HEK293T (cell line): ENCODE measurements at regions not wholly inside any gene's neighbourhood (a gene's known extent, or its start where the extent isn't known, plus 50 kb on each side); places are given as distances from the start of the nearest gene placed in this dataset.

ENCODE experiments used
- BHLHE40 ChIP-seq: fragments of 450-650 bp; IDR thresholded peaks from 2 replicates; pipeline ENCODE4 v1.6.1; 2016; ENCODE audit warnings: mild to moderate bottlenecking, moderate library complexity, borderline replicate concordance
- CTBP1 ChIP-seq: fragments of 450-650 bp; IDR thresholded peaks from 2 replicates; pipeline ENCODE4 v1.6.1; 2016; ENCODE audit warnings: borderline replicate concordance
- ELF4 ChIP-seq: fragments of 450-650 bp; IDR thresholded peaks from 2 replicates; pipeline ENCODE4 v1.6.1; 2017; ENCODE audit warnings: antibody characterized with exemption
- FOXK2 ChIP-seq: fragments of 450-650 bp; IDR thresholded peaks from 2 replicates; pipeline ENCODE4 v1.6.1; 2016; ENCODE audit warnings: mild to moderate bottlenecking
- FOXM1 ChIP-seq: fragments of 450-650 bp; IDR thresholded peaks from 2 replicates; pipeline ENCODE4 v1.6.1; 2017; ENCODE audit warnings: mild to moderate bottlenecking, borderline replicate concordance
- L3MBTL2 ChIP-seq: fragments of 450-650 bp; conservative IDR thresholded peaks from 2 replicates; pipeline ENCODE4 v1.6.1; 2016; ENCODE audit warnings: mild to moderate bottlenecking
- SP1 ChIP-seq: fragments of 450-650 bp; IDR thresholded peaks from 2 replicates; pipeline ENCODE4 v1.6.1; 2017
- SUZ12 ChIP-seq: fragments of 450-650 bp; IDR thresholded peaks from 2 replicates; pipeline ENCODE4 v1.6.1; 2016; ENCODE audit warnings: mild to moderate bottlenecking
- TARDBP ChIP-seq: fragments of 450-650 bp; IDR thresholded peaks from 2 replicates; pipeline ENCODE4 v1.6.1; 2016
- ZNF384 ChIP-seq: fragments of 450-650 bp; IDR thresholded peaks from 2 replicates; pipeline ENCODE4 v1.6.1; 2016
- TF ChIP-seq, protein P1 (sequence below): fragments of 450-650 bp; IDR thresholded peaks from 2 replicates; pipeline ENCODE4 v1.6.1; 2016

DNA sequence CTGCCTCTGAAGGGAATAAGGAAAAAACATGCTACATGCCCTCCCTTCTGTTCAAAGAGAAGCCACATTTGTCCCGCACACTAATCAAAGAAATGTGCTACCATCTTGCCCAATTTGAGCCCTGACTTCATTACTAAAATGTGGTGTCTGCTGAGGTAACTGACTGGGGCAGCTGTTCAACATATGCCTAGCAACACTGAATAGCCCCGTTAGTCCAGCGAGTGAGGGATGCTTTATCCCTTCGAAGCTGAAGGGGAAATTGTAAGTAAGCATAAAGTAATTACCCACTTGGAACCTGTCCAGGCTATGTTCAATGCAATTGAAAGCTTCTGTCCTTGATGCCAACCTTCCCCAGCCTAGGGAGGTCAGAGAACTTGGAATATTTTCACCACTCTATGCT is 310.6 kb downstream of the SEC16B start:
- TF ChIP-seq FOXK2 (no peak), ELF4 (no peak), SUZ12 (no peak), SP1 (no peak), FOXM1 (no peak), BHLHE40 (no peak), ZNF384 (no peak), L3MBTL2 (no peak), CTBP1 (no peak), TARDBP (no peak)
- TF ChIP-seq, protein P1, sequence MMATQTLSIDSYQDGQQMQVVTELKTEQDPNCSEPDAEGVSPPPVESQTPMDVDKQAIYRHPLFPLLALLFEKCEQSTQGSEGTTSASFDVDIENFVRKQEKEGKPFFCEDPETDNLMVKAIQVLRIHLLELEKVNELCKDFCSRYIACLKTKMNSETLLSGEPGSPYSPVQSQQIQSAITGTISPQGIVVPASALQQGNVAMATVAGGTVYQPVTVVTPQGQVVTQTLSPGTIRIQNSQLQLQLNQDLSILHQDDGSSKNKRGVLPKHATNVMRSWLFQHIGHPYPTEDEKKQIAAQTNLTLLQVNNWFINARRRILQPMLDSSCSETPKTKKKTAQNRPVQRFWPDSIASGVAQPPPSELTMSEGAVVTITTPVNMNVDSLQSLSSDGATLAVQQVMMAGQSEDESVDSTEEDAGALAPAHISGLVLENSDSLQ: no peak
